ENCODE measurements at regions not wholly inside any gene's neighbourhood (a gene's known extent, or its start where the extent isn't known, plus 50 kb on each side); places are given as distances from the start of the nearest gene placed in this dataset.
"Not testable (repeated sequence)": the region's sequence is repeated elsewhere in the genome, so short reads cannot be mapped to it uniquely, and the experiment has no call there.

DNA sequence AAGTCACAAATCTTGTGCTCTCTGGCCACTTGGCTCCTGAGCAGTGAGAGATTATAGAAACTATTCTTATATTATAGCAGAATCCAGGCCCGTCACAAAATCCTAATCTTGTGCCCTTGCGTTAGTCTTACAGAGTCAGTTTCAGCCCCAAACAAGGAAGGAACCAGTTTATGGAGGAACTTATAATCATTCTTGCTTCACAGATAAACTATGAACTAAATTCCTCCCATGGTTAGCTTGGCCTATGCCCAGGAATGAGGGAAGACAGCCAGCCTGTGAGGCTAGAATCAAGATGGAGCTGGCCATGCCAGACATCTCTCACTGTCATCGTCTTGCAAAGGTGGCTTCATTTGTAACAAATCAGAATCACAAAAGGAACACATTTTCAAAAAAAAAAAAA is 199.7 kb upstream of the PITRM1 start:
- DNase-seq (ENCODE audit: low read depth, low spot score): no peak
- no peak overlapping the region for H3K27ac ChIP-seq

DNA sequence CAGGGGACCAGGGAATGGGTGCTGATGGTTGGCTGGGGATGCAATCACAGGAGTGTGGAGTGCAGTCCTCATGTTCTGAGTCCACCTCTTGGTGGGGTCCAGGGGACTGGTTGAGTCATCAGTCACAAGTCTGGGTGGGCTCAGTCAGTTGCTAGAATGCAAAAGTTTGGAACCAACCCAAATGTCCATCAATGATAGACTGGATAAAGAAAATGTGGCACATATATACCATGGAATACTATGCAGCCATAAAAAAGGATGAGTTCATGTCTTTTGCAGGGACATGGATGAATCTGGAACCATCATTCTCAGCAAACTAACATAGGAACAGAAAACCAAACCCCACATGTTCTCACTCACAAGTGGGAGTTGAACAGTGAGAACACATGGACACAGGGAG is 199.0 kb upstream of the PITRM1 start:
- DNase-seq (ENCODE audit: low read depth, low spot score); H3K27ac ChIP-seq: not testable (repeated sequence)

GRCh38 chr10:3366735-3367405 is 194.3 kb upstream of the PITRM1 start:
- DNase-seq (ENCODE audit: low read depth, low spot score): no peak
- no peak overlapping the region for H3K27ac ChIP-seq

GRCh38 chr10:3366043-3366442 is 193.5 kb upstream of the PITRM1 start:
- no peak overlapping the region for H3K27ac ChIP-seq
- no peak for DNase-seq (ENCODE audit: low read depth, low spot score)

- H3K27ac ChIP-seq: no peak overlapping the region
- peak; percentile 22 for DNase-seq (ENCODE audit: low read depth, low spot score)
Measured at GRCh38 chr10:3365630-3366029, 193.0 kb upstream of the PITRM1 start.

DNA sequence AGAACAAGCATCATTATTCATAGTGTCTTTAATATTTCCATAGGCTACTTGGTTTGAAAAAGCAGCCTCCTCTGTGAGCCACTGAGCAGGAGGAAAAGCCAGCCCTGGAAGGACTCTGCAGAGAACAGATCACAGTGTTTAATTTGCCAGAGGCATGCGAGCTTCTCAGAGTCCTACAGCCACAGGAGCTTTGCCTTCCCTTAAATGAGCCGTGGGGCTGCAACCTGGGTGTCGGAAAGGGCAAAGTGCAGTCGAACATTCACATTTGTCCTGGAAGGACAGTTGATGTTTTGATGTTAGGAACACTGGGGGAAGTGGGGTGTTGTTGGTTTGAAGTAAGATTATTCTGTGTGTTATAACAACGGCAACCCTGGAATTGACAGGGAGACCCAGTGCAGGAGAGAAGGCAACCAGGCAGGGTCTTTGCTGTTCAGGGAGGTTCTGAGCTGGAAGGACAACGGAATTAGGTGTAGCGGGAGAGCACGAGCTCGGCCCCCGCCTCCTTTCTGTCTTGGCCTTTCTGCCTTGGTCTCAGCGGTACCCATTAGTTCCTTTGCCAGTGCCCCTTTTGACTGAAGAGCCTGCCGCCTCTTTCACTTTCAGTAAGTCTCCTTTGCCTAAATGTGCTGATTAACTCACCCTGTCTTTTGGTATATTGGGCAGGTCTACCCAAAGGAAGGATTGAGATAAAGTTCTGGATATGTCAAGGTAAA is 192.3 kb upstream of the PITRM1 start:
- no peak for DNase-seq (ENCODE audit: low read depth, low spot score)
- no peak overlapping the region for H3K27ac ChIP-seq

DNA sequence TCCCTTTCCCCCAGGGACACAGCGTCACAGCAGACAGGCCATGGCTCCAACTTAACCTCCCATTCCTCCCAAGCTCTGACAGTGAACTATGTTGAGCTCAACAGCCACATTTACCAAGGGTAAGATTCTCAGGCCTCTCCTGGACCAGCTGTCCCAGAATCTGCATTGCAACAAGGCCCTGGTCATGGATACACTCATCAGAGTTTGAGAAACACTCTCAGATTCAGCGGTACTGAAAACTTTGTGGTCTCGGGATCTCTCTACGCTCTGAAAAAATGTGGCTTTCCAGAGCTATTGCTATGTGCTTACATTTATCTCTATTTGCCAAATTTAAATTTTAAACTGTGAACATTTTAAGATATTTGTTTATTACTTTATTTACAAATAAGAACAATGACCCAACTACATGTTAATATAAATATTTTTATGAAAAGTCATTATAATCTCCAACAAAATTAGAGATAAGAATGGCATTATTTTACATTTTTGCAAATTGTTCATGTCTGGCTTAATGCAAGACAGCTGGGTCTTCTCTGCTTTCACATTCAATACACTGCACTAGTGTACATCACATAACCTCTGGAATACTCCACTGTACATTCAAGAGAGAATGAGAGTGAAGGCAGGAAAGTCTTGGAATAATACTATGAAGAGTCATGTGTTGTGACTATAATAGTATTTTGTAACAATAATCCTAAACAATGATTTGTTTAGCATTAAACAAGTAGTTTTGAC is 190.9 kb upstream of the PITRM1 start:
- H3K27ac ChIP-seq: no peak overlapping the region
- no peak for DNase-seq (ENCODE audit: low read depth, low spot score)

DNA sequence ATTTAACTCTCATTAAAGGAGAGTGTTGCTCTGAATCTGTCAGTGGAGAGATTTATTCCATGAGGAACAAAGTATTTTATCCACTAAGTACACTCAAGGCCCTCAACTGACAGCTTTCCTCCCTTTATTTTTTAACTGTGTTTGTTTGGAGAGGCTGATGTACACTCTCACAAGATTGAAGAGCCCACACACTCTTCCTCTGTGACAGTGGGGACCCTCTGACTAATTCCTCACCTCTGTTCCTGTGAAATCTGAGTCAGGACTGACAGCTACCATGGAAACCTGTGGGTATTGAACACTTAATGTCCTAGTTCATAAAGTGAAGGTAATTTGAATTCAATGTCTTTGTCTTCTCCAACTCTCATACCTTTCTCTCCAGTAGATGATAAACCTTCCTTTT is 189.8 kb upstream of the PITRM1 start:
- H3K27ac ChIP-seq: no peak overlapping the region
- no peak for DNase-seq (ENCODE audit: low read depth, low spot score)

GRCh38 chr10:3361640-3362039 is 189.1 kb upstream of the PITRM1 start:
- DNase-seq (ENCODE audit: low read depth, low spot score): no peak
- H3K27ac ChIP-seq: no peak overlapping the region

DNA sequence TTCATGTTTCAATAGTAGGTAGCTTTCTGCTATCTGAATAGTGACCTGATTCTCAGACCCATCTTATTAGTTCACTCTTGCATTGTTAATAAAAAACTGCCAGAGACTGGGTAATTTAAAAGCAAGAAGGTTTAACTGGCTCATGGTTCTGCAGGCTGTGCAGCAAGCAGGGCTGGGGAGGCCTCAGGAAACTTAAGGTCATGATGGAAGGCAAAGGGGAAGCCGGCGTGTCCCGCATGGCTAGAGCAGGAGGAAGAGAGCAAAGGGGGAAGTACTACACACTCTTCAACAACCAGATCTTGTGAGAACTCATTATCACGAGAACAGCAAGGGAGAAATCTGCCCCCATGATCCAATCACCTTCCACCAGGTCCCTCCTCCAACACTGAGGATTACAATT is 185.2 kb upstream of the PITRM1 start:
- no peak overlapping the region for H3K27ac ChIP-seq
- DNase-seq (ENCODE audit: low read depth, low spot score): no peak

DNA sequence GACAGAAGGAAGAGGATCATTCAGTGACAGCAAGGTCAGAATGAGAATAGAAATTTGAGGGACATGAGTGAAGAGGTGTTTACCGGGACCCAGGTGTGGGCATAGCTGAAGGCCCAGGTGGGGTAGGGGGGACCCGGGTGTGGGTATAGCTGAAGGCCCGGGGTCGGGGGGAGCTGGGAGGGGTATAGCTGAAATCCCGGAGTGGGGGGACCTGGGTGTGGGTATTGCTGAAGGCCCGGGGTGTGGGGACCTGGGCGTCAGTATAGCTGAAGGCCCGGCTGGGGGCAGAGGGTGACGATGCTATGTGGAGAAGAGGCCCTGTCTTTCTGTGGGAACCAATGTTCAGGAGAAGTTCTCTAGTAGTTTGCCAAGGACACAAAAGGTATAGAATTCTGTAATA is 183.0 kb upstream of the PITRM1 start:
- no peak for DNase-seq (ENCODE audit: low read depth, low spot score)
- no peak overlapping the region for H3K27ac ChIP-seq

GRCh38 chr10:3354174-3354900 is 181.8 kb upstream of the PITRM1 start:
- no peak for DNase-seq (ENCODE audit: low read depth, low spot score)
- no peak overlapping the region for H3K27ac ChIP-seq

DNA sequence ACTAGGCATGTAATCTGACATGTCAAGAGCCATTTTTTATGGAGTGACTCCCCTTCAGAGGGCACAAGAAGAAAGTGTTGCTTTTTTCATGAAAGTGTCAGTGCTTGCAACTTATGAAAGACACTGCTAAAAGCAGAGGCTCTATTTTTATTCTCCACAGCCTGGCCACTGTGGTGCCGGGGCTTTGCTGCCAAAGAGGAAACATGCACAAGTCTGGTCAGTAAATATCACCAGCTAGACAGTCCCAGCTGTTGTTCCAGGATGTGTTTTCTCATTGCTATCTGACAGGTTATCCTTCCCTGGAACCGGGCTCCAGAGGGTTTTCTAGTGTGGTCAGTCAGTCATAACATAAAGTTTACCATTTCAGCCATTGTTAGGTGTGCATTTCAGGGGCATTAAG is 180.7 kb upstream of the PITRM1 start:
- DNase-seq (ENCODE audit: low read depth, low spot score): no peak
- H3K27ac ChIP-seq: no peak overlapping the region

- DNase-seq (ENCODE audit: low read depth, low spot score): no peak
- no peak overlapping the region for H3K27ac ChIP-seq
Measured at GRCh38 chr10:3350617-3351258, 178.2 kb upstream of the PITRM1 start.

DNA sequence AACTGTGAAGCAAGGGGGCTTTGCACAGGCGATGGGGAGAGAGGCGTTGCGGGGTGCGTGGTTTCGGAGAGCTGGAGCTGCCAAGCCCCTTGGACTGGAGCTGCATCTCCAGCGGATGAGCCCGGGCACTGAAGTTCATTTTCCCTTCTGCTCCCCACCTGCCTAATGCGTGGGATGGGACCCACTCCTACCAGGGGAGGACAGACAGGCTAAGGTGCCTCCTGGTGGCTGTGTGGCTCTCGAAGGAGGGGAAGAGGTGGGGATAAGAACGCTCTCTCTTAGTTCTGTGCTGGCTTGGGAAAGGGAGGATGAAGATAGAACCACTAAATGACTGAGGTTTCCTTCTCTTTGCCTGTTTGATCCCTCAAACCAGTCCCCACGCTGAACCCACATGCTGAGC is 177.6 kb upstream of the PITRM1 start:
- no peak overlapping the region for H3K27ac ChIP-seq
- DNase-seq (ENCODE audit: low read depth, low spot score): no peak

DNA sequence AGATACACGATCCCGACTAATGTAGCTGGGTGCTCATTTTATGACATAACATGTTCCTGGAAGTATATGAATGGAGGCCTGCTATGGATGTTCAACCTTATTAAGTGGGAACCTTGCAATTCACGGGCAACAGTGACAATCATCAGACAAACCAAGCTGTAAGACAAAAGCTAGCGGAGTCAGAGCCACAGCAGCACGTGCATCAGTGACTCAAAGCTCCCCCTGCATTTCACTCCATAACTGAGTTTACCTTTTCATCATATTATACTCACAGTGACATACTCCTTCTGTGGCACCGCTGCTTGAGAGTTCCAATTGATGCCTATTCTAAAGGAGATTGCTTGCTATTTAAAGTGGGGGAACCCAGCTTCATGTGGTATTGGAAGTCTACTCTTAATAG is 176.0 kb upstream of the PITRM1 start:
- no peak for DNase-seq (ENCODE audit: low read depth, low spot score)
- no peak overlapping the region for H3K27ac ChIP-seq

DNA sequence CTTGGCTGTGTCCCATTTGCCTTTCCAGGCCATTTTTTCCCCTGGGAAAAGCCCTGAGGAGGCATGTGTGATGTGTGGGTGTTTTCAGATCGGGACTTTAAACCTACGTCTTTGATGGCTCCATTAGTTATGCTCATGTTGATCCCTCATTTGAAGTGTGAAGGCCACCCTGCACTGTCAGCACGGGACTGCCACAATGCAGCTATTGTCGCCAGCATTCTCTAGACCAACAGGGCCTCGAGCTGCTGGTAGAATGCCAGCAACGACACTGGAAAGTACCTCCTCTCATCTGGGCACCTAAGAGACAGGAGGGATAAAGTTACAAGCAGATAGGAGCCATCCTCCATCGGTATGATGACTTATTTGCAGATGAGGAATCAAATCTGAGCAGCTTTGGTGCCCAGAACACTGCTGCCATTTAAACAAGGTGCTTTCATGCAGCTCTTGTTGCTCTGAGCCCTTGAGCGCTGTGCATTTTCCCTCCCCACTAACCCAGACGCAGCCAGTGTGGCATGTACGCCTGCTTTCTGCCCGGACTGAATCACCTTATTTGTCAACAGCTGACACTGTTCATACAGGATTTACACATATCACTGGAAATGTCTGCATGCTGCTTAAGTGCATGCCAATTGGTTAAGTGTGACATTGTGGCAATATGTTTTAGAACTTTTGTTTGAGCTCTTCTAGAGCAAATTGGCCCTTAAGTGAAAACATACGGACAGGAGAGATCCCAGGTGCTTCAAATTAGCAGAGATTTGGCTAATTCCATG is 175.0 kb upstream of the PITRM1 start:
- no peak for DNase-seq (ENCODE audit: low read depth, low spot score)
- H3K27ac ChIP-seq: no peak overlapping the region

GRCh38 chr10:3346851-3347250 is 174.3 kb upstream of the PITRM1 start:
- DNase-seq (ENCODE audit: low read depth, low spot score): no peak
- H3K27ac ChIP-seq: no peak overlapping the region

GRCh38 chr10:3342771-3343170 is 170.2 kb upstream of the PITRM1 start:
- H3K27ac ChIP-seq: no peak overlapping the region
- DNase-seq (ENCODE audit: low read depth, low spot score): no peak

Measured in epithelial cell of prostate (primary cell).